ENCODE measurements at regions not wholly inside any gene's neighbourhood (a gene's known extent, or its start where the extent isn't known, plus 50 kb on each side); places are given as distances from the start of the nearest gene placed in this dataset.
"Not testable (repeated sequence)": the region's sequence is repeated elsewhere in the genome, so short reads cannot be mapped to it uniquely, and the experiment has no call there.

GRCh38 chr16:21487956-21488355 lies 111.4 kb upstream of the METTL9 start:
- H3K4me3 ChIP-seq (ENCODE audit: low read length); H3K27me3 ChIP-seq (ENCODE audit: control insufficient read depth, insufficient read depth); H3K9me3 ChIP-seq (ENCODE audit: control insufficient read depth, low read length); intact Hi-C loops (cut with DNase I); H3K27ac ChIP-seq (ENCODE audit: low read length); ATAC-seq; DNase-seq; H3K4me1 ChIP-seq (ENCODE audit: control insufficient read depth, insufficient read depth, low read length): not testable (repeated sequence)
- WGBS: 77% methylated on average over 4 of the region's 4 CpGs

GRCh38 chr16:21499046-21499445 lies 100.3 kb upstream of the METTL9 start:
- H3K9me3 ChIP-seq (ENCODE audit: control insufficient read depth, low read length); H3K27ac ChIP-seq (ENCODE audit: low read length); H3K4me1 ChIP-seq (ENCODE audit: control insufficient read depth, insufficient read depth, low read length); H3K4me3 ChIP-seq (ENCODE audit: low read length); ATAC-seq; H3K27me3 ChIP-seq (ENCODE audit: control insufficient read depth, insufficient read depth); intact Hi-C loops (cut with DNase I): not testable (repeated sequence)
- peak in 1 of 3 donors; percentile 25 for DNase-seq
- WGBS: 78% methylated on average over 7 of the region's 9 CpGs

- intact Hi-C loops (cut with DNase I): loop anchor here in 1 of 4 donors (10.0 kb wide), 1 partner anchor 53 kb away; no protein-coding TSS in a partner anchor
- H3K4me3 ChIP-seq (ENCODE audit: low read length): peak overlapping the region; percentile 86
- H3K4me1 ChIP-seq (ENCODE audit: control insufficient read depth, insufficient read depth, low read length); H3K9me3 ChIP-seq (ENCODE audit: control insufficient read depth, low read length); H3K27me3 ChIP-seq (ENCODE audit: control insufficient read depth, insufficient read depth): not testable (repeated sequence)
- ATAC-seq (peak; percentile 78 to 86), DNase-seq (peak; percentile 70 to 89 (median 85))
- H3K27ac ChIP-seq (ENCODE audit: low read length): peak overlapping the region; percentile 94
- WGBS: 1% methylated on average over 40 of the region's 51 CpGs
These were observed 98.0 kb upstream of the METTL9 start for GRCh38 chr16:21501223-21501868.

- under 1% methylated on average over 91 of the region's 91 CpGs for WGBS
- Histone ChIP-seq H3K4me1 (ENCODE audit: control insufficient read depth, insufficient read depth, low read length) (peaks cover 2% of the 10 kb centered on the region), H3K27me3 (ENCODE audit: control insufficient read depth, insufficient read depth) (no peaks in the 10 kb centered on the region), H3K4me3 (ENCODE audit: low read length) (peak overlapping the region; percentile 86), H3K9me3 (ENCODE audit: control insufficient read depth, low read length) (no peaks in the 10 kb centered on the region), H3K27ac (ENCODE audit: low read length) (peak overlapping the region; percentile 94)
- intact Hi-C loops (cut with DNase I): loop anchor here in 1 of 4 donors (10.0 kb wide), 1 partner anchor 53 kb away; no protein-coding TSS in a partner anchor
- peak; percentile 98 for ATAC-seq
- peak; percentile 96 to 99 (median 98) for DNase-seq
These were observed 97.3 kb upstream of the METTL9 start for GRCh38 chr16:21501869-21502667.

DNA sequence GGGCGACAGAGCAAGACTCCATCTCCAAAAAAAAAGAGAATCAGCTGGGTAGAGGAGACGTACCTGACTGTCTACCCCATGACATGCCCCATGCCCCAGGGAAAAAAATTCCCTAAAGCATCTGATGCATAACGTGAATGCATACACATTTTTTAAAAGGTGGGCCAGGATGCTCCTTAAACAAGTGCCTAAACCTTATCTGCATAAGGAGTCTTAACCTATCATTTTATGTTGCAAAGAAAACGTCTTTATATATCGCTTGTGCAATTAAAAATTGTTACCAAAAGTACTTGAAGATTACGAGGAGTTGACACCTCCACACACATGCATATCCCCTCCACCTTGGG lies 95.8 kb upstream of the METTL9 start:
- not testable (repeated sequence) for H3K4me3 ChIP-seq (ENCODE audit: low read length); ATAC-seq; H3K27ac ChIP-seq (ENCODE audit: low read length); DNase-seq; H3K9me3 ChIP-seq (ENCODE audit: control insufficient read depth, low read length); H3K27me3 ChIP-seq (ENCODE audit: control insufficient read depth, insufficient read depth); H3K4me1 ChIP-seq (ENCODE audit: control insufficient read depth, insufficient read depth, low read length)
- intact Hi-C loops (cut with DNase I): loop anchor here in 1 of 4 donors (10.0 kb wide), 1 partner anchor 51 kb away; no protein-coding TSS in a partner anchor
- 88% methylated on average over 6 of the region's 6 CpGs for WGBS

DNA sequence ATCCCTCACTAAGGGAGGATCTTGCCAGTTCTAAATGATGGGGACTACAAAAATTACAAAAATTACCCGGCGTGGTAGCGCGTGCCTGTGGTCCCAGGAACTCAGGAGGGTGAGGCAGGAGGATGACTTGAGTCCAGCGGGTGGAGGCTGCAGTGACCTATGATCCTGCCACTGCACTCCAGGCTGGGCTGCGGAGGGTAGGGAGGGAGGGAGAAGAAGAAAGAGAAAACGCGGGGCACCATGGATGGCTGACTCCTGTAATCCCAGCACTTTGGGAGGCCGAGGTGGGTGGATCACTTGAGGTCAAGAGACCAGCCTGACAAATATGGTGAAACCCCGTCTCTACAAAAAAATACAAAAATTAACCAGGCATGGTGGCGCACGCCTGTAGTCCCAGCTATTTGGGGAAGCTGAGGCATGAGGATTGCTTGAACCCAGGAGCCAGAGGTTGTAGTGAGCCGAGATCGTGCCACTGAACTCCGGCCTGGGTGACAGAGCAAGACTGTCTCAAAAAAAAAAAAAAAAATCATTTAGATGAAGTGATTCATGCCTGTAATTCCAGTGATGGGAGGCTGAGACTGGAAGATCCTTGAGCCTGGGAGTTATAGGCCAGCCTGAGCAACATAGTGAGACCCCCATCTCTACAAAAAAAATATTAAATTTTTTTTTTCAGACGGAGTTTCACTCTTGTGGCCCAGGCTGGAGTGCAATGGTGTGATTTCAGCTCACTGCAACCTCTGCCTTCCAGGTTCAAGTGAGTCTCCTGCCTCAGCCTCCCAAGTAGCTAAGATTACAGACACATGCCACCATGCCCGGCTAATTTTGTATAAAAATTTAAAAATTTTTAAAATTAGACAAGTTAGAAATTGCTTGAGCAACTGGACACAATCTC lies 95.2 kb upstream of the METTL9 start:
- ATAC-seq; H3K4me3 ChIP-seq (ENCODE audit: low read length); H3K27ac ChIP-seq (ENCODE audit: low read length); H3K9me3 ChIP-seq (ENCODE audit: control insufficient read depth, low read length); H3K4me1 ChIP-seq (ENCODE audit: control insufficient read depth, insufficient read depth, low read length); H3K27me3 ChIP-seq (ENCODE audit: control insufficient read depth, insufficient read depth): not testable (repeated sequence)
- WGBS: 95% methylated on average over 17 of the region's 17 CpGs
- peak; percentile 12 to 56 (median 54) for DNase-seq
- intact Hi-C loops (cut with DNase I): loop anchor here in 1 of 4 donors (10.0 kb wide), 1 partner anchor 51 kb away; no protein-coding TSS in a partner anchor

GRCh38 chr16:21505751-21506520 lies 93.4 kb upstream of the METTL9 start:
- 69% methylated on average over 6 of the region's 6 CpGs for WGBS
- not testable (repeated sequence) for ATAC-seq; H3K4me3 ChIP-seq (ENCODE audit: low read length); H3K27ac ChIP-seq (ENCODE audit: low read length); H3K9me3 ChIP-seq (ENCODE audit: control insufficient read depth, low read length); H3K27me3 ChIP-seq (ENCODE audit: control insufficient read depth, insufficient read depth)
- intact Hi-C loops (cut with DNase I): loop anchor here in 1 of 4 donors (10.0 kb wide), 1 partner anchor 49 kb away; no protein-coding TSS in a partner anchor
- peaks cover 19% of the 10 kb centered on the region for H3K4me1 ChIP-seq (ENCODE audit: control insufficient read depth, insufficient read depth, low read length)
- peak in 1 of 3 donors; percentile 12 for DNase-seq

DNA sequence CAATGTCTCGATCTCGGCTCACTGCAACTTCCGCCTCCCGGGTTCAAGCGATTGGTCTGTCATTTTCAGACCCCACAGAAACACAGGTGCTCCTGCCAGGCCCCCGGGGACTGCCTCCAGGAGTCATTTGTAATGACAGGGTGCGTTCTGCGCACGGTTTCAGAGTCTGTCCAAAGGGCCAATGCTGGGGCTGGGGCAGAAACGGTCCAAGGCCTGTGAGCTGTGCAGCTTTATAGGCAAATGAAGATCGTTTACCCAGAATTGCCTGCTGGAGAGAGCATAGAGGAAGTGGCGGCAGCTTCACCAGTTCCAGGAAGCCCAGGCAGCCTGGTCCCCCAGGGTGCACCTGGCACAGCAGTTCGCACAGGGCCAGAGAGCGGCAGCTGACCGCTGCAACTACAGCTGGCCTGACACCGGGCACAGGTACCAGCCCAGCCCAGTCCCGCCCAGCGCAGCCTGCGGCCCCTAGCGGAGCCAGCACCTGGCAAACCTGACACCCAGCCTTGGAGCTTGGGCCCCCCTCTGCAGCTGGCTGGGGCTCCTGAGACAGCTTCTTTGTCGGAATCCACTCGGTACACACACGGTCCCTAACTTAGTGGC lies 92.4 kb upstream of the METTL9 start:
- intact Hi-C loops (cut with DNase I): loop anchor here in 1 of 4 donors (10.0 kb wide), 1 partner anchor 48 kb away; no protein-coding TSS in a partner anchor
- H3K4me3 ChIP-seq (ENCODE audit: low read length): not testable (repeated sequence)

DNA sequence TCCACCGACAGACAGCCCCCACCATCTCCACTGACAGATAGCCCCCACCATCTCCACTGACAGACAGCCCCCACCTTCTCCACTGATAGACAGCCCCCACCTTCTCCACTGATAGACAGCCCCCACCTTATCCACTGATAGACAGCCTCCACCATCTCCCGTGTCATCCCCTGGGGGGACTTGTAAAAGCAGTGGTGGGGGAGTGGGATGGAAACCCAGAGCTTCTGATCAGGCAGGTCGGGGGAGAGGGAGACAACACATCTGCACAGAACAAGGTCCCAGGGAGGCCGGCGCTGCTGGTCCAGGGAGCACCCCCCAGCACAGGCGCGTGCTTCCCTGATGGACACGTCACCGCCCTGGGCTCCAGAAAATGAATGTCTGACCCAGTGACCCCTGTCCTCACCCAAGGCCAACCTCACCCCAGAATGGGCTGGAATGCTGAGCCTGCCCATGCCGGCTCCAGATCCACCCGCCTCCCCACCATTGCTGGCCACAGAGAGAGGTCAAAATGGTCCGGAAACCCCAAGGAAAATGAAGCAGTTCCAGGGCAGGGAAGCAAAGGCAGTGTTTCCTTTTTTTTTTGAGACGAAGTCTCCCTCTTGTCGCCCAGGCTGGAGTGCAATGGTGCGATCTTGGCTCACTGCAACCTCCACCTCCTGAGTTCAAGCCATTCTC lies 91.6 kb upstream of the METTL9 start:
- DNase-seq (peak; percentile 45 to 64 (median 63)), ATAC-seq (peak; percentile 2 to 3)
- H3K4me3 ChIP-seq (ENCODE audit: low read length); H3K9me3 ChIP-seq (ENCODE audit: control insufficient read depth, low read length); H3K27me3 ChIP-seq (ENCODE audit: control insufficient read depth, insufficient read depth): not testable (repeated sequence)
- Histone ChIP-seq H3K4me1 (ENCODE audit: control insufficient read depth, insufficient read depth, low read length) (peaks cover 26% of the 10 kb centered on the region), H3K27ac (ENCODE audit: low read length) (peak overlapping the region; percentile 71)
- WGBS: 64% methylated on average over 15 of the region's 15 CpGs
- intact Hi-C loops (cut with DNase I): loop anchor here in 1 of 4 donors (10.0 kb wide), 1 partner anchor 47 kb away; no protein-coding TSS in a partner anchor

More for the DNA sequence above, 92.4 kb upstream of the METTL9 start:
- WGBS: 74% methylated on average over 23 of the region's 23 CpGs
- Histone ChIP-seq H3K4me1 (ENCODE audit: control insufficient read depth, insufficient read depth, low read length) (peaks cover 21% of the 10 kb centered on the region), H3K27ac (ENCODE audit: low read length) (peak overlapping the region; percentile 50)
- H3K9me3 ChIP-seq (ENCODE audit: control insufficient read depth, low read length); H3K27me3 ChIP-seq (ENCODE audit: control insufficient read depth, insufficient read depth): not testable (repeated sequence)
- ATAC-seq: peak in 1 of 2 donors; percentile 1
- peak; percentile 37 to 81 (median 72) for DNase-seq
